GM23338 (cell line): ENCODE measurements at regions not wholly inside any gene's neighbourhood (a gene's known extent, or its start where the extent isn't known, plus 50 kb on each side); places are given as distances from the start of the nearest gene placed in this dataset.

Experiments
- ATAC-seq: fragments of 200-7000 bp; cut with Tn5 transposase; 3 replicates; pipeline ENCODE4 v1.9.1; 2020
- DNase-seq: peaks from one replicate; pipeline ENCODE4 v3.0.0-alpha.2; 2015; ENCODE audit warnings: low spot score
- H2AFZ ChIP-seq: fragments of 200-600 bp; sonication (generic); 2 replicates; pipeline ENCODE4 v1.8.0; 2016; ENCODE audit warnings: antibody characterized with exemption, mild to moderate bottlenecking, moderate library complexity
- H3F3A ChIP-seq: fragments of 200-600 bp; sonication (generic); replicated peaks from 2 replicates; pipeline ENCODE4 v1.8.0; 2017; ENCODE audit warnings: antibody characterized with exemption, mixed run types, low read depth
- H3K27ac ChIP-seq: fragments of 200-600 bp; sonication (generic); 2 replicates; pipeline ENCODE4 v1.6.1; 2016; ENCODE audit warnings: low read depth
- H3K27me3 ChIP-seq: fragments of 200-600 bp; sonication (generic); 2 replicates; pipeline ENCODE4 v1.8.0; 2016; ENCODE audit warnings: mild to moderate bottlenecking, mixed run types, moderate library complexity; ENCODE audit not compliant: insufficient read depth
- H3K36me3 ChIP-seq: fragments of 200-600 bp; sonication (generic); 2 replicates; pipeline ENCODE4 v1.8.0; 2016; ENCODE audit warnings: mild to moderate bottlenecking; ENCODE audit not compliant: insufficient read depth
- H3K4me1 ChIP-seq: fragments of 200-600 bp; sonication (generic); 2 replicates; pipeline ENCODE4 v1.8.0; 2016; ENCODE audit warnings: mild to moderate bottlenecking, moderate library complexity; ENCODE audit not compliant: insufficient read depth
- H3K4me2 ChIP-seq: fragments of 200-600 bp; sonication (generic); 2 replicates; pipeline ENCODE4 v1.7.1; 2017; ENCODE audit warnings: mixed run types
- H3K4me3 ChIP-seq: fragments of 200-600 bp; sonication (generic); 2 replicates; pipeline ENCODE4 v1.6.1; 2016; ENCODE audit warnings: mixed run types
- H3K79me2 ChIP-seq: fragments of 200-600 bp; sonication (generic); replicated peaks from 2 replicates; pipeline ENCODE4 v1.8.0; 2017; ENCODE audit warnings: mild to moderate bottlenecking; ENCODE audit not compliant: insufficient read depth
- H3K9me2 ChIP-seq: fragments of 200-600 bp; sonication (generic); 2 replicates; pipeline ENCODE4 v1.8.0; 2017; ENCODE audit not compliant: insufficient read depth
- H4K20me1 ChIP-seq: fragments of 200-600 bp; sonication (generic); replicated peaks from 2 replicates; pipeline ENCODE4 v1.8.0; 2017; ENCODE audit warnings: mild to moderate bottlenecking; ENCODE audit not compliant: insufficient read depth
- H3K27ac Mint-ChIP-seq: 2 replicates; pipeline ENCODE4 v1.8.0; 2020; ENCODE audit warnings: inconsistent platforms, mild to moderate bottlenecking, moderate library complexity, mixed read lengths
- H3K27me3 Mint-ChIP-seq: 3 replicates; pipeline ENCODE4 v1.8.0; 2022; ENCODE audit warnings: low read depth, mild to moderate bottlenecking, moderate library complexity, mixed read lengths, inconsistent platforms; ENCODE audit not compliant: insufficient read depth, poor library complexity
- H3K36me3 Mint-ChIP-seq: 3 replicates; pipeline ENCODE4 v1.8.0; 2021; ENCODE audit warnings: low read depth, mild to moderate bottlenecking, inconsistent platforms, moderate library complexity, mixed read lengths
- H3K4me1 Mint-ChIP-seq: 3 replicates; pipeline ENCODE4 v1.8.0; 2020; ENCODE audit warnings: mild to moderate bottlenecking, inconsistent platforms, mixed read lengths
- H3K4me3 Mint-ChIP-seq: 3 replicates; pipeline ENCODE4 v1.8.0; 2021; ENCODE audit warnings: moderate library complexity, mild to moderate bottlenecking, inconsistent platforms, mixed read lengths
- H3K9me3 Mint-ChIP-seq: 3 replicates; pipeline ENCODE4 v1.8.0; 2020; ENCODE audit warnings: moderate library complexity, mild to moderate bottlenecking, inconsistent platforms, mixed read lengths
- CREB1 ChIP-seq: fragments of 250-450 bp; sonication (Bioruptor Pico); IDR thresholded peaks from 2 replicates; pipeline ENCODE4 v1.5.0; 2020; ENCODE audit warnings: low read depth, mild to moderate bottlenecking, moderate library complexity
- JUNB ChIP-seq: IDR thresholded peaks from one replicate; pipeline ENCODE4 v1.6.1; 2016; ENCODE audit warnings: antibody characterized with exemption; ENCODE audit not compliant: unreplicated experiment
- NANOG ChIP-seq: IDR thresholded peaks from 2 replicates; pipeline ENCODE4 v1.6.1; 2016; ENCODE audit warnings: antibody characterized with exemption, borderline replicate concordance
- TF ChIP-seq, protein P1 (sequence below): IDR thresholded peaks from 2 replicates; pipeline ENCODE4 v1.6.1; 2016; ENCODE audit warnings: antibody characterized with exemption
- TF ChIP-seq, protein P2 (sequence below): fragments of 250-450 bp; sonication (Bioruptor Pico); IDR thresholded peaks from 2 replicates; pipeline ENCODE4 v1.5.0; 2020; ENCODE audit warnings: mild to moderate bottlenecking, moderate library complexity

DNA sequence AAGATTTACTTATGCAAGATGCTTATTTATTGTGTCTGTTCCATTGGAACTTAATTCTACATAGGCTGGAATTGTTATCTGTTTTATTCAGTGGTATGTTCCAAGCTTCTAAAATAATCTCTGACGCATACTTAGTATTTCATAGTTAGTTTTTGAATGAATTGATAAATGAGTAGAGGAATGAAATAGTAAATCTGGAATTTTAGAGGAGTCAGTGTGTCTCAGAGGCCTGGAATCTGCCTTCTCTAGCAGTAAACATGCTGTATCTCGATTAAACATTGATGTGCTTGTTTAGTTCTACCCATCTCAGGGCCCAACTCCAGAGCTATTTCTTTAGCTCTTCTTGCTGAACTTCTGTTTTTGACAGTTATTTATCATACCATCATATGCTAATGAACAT is 154.2 kb upstream of the MAGEC2 start (continued):
- TF ChIP-seq, protein P1, sequence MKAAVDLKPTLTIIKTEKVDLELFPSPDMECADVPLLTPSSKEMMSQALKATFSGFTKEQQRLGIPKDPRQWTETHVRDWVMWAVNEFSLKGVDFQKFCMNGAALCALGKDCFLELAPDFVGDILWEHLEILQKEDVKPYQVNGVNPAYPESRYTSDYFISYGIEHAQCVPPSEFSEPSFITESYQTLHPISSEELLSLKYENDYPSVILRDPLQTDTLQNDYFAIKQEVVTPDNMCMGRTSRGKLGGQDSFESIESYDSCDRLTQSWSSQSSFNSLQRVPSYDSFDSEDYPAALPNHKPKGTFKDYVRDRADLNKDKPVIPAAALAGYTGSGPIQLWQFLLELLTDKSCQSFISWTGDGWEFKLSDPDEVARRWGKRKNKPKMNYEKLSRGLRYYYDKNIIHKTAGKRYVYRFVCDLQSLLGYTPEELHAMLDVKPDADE: no peak

DNA sequence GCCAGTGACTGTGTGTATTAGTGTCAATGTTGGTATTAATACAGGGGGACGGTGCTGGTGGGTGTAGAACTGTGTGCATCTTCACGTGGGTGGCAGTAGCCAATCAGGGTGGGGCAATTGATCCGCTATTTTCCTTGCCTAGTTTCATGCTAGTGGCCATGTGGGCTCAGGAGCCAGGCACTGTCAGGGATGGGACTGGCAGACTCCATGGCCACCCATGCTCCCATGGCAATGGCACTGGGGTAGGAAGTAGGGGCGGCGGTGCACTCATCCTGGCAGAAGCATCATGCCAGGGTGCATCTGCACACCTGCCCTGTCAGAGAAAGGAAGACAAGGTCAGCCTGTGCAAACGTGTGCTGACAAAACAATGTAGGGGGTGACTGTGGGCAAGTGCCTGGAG is 122.1 kb upstream of the MAGEC2 start:
- Histone ChIP-seq H4K20me1 (no peaks in the 10 kb centered on the region), H3K4me3 (no peak overlapping the region), H3K36me3 (no peaks in the 10 kb centered on the region), H3K27me3 (no peaks in the 10 kb centered on the region), H3K27ac (no peak overlapping the region), H2AFZ (no peak overlapping the region), H3F3A (no peaks in the 10 kb centered on the region), H3K79me2 (no peaks in the 10 kb centered on the region), H3K9me2 (no peaks in the 10 kb centered on the region), H3K4me1 (0 out of 2 replicates have a peak, but pooled peaks cover 5% of the 10 kb centered on the region), H3K4me2 (no peak overlapping the region)
- Mint-ChIP-seq H3K27me3 (no peaks in the 10 kb centered on the region), H3K4me1 (peaks cover 7% of the 10 kb centered on the region), H3K36me3 (no peaks in the 10 kb centered on the region), H3K9me3 (no peaks in the 10 kb centered on the region), H3K4me3 (no peak overlapping the region), H3K27ac (no peak overlapping the region)
- TF ChIP-seq, protein P1: no peak
- TF ChIP-seq NANOG (no peak), CREB1 (CRISPR knock-in tag) (no peak), JUNB (no peak)
- TF ChIP-seq, protein P2, sequence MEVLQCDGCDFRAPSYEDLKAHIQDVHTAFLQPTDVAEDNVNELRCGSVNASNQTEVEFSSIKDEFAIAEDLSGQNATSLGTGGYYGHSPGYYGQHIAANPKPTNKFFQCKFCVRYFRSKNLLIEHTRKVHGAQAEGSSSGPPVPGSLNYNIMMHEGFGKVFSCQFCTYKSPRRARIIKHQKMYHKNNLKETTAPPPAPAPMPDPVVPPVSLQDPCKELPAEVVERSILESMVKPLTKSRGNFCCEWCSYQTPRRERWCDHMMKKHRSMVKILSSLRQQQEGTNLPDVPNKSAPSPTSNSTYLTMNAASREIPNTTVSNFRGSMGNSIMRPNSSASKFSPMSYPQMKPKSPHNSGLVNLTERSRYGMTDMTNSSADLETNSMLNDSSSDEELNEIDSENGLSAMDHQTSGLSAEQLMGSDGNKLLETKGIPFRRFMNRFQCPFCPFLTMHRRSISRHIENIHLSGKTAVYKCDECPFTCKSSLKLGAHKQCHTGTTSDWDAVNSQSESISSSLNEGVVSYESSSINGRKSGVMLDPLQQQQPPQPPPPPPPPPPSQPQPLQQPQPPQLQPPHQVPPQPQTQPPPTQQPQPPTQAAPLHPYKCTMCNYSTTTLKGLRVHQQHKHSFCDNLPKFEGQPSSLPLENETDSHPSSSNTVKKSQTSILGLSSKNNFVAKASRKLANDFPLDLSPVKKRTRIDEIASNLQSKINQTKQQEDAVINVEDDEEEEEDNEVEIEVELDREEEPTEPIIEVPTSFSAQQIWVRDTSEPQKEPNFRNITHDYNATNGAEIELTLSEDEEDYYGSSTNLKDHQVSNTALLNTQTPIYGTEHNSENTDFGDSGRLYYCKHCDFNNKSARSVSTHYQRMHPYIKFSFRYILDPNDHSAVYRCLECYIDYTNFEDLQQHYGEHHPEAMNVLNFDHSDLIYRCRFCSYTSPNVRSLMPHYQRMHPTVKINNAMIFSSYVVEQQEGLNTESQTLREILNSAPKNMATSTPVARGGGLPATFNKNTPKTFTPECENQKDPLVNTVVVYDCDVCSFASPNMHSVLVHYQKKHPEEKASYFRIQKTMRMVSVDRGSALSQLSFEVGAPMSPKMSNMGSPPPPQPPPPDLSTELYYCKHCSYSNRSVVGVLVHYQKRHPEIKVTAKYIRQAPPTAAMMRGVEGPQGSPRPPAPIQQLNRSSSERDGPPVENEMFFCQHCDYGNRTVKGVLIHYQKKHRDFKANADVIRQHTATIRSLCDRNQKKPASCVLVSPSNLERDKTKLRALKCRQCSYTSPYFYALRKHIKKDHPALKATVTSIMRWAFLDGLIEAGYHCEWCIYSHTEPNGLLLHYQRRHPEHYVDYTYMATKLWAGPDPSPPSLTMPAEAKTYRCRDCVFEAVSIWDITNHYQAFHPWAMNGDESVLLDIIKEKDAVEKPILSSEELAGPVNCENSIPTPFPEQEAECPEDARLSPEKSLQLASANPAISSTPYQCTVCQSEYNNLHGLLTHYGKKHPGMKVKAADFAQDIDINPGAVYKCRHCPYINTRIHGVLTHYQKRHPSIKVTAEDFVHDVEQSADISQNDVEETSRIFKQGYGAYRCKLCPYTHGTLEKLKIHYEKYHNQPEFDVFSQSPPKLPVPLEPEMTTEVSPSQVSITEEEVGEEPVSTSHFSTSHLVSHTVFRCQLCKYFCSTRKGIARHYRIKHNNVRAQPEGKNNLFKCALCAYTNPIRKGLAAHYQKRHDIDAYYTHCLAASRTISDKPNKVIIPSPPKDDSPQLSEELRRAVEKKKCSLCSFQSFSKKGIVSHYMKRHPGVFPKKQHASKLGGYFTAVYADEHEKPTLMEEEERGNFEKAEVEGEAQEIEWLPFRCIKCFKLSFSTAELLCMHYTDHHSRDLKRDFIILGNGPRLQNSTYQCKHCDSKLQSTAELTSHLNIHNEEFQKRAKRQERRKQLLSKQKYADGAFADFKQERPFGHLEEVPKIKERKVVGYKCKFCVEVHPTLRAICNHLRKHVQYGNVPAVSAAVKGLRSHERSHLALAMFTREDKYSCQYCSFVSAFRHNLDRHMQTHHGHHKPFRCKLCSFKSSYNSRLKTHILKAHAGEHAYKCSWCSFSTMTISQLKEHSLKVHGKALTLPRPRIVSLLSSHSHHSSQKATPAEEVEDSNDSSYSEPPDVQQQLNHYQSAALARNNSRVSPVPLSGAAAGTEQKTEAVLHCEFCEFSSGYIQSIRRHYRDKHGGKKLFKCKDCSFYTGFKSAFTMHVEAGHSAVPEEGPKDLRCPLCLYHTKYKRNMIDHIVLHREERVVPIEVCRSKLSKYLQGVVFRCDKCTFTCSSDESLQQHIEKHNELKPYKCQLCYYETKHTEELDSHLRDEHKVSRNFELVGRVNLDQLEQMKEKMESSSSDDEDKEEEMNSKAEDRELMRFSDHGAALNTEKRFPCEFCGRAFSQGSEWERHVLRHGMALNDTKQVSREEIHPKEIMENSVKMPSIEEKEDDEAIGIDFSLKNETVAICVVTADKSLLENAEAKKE (CRISPR knock-in tag): no peak
- no peak for ATAC-seq
- DNase-seq: no peak
